Activated CD4-positive, alpha-beta T cell treated with anti-CD3 and anti-CD28 coated beads, Interleukin-2, amount 50 U/mL, for 48 hours (primary cell): ENCODE measurements at regions not wholly inside any gene's neighbourhood (a gene's known extent, or its start where the extent isn't known, plus 50 kb on each side); places are given as distances from the start of the nearest gene placed in this dataset.

Experiments
- DNase-seq, 2 experiments: peaks; one replicate each; pipeline ENCODE4 v3.0.0-alpha.2; 2020

DNA sequence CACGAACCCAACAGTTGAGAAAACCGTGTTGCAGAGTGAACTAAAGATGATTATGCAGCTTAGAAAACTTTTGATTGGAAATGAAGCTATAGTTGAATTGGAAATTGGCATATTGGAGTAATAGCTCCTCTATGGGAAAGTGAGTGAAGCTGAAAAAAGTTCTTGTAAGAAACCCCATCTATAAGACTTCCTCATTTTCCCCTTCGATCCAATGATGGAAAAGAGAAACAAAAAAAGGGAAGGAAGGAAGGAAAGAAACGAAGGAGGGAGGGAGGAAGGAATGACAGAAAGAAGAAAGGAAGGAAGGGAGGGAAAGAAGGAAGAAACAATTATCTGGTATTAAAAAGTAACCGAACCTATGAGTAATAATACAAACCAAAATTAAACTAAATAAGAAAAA, 791.8 kb upstream of the NR2F2 start:
- no peak for DNase-seq

DNA sequence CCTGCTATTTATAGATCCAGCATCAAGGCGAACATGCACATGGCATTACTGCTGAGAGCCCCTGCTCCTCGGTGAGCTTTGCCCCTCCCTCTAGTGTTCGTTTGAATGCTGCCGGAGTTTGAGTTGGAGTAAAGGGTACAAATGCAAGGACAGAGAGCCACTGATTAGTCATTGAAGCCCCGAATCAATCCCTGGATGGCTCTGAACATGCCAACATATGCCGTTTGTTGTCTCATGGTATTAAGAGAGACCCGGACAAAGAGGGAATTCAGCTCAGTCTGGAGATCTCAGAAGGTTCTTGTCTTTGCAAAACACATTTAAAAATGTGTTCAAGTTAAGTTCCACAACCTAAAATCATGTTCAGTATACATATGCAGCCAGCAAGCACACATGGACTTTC, 789.2 kb upstream of the NR2F2 start:
- DNase-seq, result no peak

DNA sequence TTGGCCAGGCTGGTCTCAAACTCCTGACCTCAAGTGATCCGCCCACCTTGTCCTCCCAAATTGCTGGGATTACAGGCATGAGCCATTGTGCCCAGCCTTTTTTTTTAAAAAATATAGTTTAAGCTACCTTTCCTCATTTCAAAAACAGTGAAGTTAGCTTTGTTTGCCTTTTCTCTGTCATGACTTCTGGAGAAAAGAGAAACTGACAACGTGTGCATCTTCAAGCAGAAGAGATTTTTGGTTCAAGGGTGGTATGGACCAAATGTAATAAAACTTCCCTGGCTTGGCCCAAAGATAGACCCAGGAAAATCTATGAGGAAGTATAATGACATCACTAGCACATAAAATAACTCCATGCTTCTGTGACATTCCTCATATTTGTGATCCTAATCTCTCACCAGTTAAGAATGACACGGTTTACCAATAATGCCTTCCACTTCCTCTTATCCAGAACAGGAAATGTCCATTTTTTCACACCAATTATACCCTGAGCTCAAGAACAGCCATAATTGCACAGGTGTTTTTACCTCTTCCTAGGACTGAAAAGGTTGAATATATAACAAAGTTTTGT, 781.2 kb upstream of the NR2F2 start:
- no peak for DNase-seq

DNA sequence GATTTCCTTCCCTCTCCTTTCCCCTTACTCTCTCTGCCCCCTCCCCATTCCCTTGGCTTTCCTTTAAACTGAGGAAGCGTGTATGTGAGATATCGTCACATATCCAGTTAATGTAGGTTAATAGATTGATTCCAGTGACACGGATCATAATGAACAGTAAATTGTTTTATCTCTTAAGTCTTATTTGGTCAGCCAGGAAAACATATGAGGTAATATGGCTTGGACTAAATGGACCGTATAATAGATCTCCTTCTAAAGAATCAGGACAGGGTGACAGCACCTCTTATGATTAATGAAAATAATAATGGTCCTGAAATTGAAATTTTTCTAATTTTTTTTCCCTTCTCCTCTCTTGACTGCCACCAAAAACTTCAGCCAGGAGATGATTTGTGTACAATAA, 779.8 kb upstream of the NR2F2 start:
- no peak for DNase-seq

DNA sequence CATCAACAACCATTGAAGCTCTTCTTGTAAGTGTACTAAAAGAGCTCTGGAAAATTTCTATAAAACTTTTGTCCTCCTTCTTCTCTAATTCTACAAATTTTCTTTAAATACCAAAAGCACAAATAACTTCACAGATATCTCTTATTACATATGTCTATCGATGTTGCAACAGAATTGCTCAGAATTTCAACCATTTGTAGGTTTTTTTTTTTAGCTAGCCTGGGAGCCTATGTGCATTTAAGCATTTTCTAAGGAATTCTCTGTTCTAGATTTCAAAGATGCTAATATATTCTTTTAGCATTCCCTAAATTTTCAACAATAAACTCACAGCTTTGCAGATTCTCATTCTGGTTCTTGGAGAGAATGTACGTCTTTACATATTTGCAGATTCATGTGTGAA, 774.3 kb upstream of the NR2F2 start:
- DNase-seq, result no peak

DNA sequence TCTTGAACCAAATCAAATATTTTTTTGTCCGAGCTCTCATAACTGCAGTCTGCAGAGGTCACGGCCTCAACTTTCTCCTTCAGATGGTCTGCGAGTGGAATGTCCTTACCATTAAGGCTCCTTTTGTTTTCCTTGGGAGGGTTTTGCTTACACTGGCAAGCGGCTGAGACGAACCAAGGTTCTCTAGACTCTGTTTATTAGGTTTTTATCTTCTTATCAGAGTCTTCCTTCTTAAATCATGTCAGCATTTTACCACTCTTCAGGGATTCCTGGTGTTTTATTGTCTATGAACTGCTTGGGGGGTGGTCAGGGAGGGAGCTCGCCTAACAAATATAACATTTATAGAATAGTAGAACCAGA, 773.7 kb upstream of the NR2F2 start:
- no peak for DNase-seq

DNA sequence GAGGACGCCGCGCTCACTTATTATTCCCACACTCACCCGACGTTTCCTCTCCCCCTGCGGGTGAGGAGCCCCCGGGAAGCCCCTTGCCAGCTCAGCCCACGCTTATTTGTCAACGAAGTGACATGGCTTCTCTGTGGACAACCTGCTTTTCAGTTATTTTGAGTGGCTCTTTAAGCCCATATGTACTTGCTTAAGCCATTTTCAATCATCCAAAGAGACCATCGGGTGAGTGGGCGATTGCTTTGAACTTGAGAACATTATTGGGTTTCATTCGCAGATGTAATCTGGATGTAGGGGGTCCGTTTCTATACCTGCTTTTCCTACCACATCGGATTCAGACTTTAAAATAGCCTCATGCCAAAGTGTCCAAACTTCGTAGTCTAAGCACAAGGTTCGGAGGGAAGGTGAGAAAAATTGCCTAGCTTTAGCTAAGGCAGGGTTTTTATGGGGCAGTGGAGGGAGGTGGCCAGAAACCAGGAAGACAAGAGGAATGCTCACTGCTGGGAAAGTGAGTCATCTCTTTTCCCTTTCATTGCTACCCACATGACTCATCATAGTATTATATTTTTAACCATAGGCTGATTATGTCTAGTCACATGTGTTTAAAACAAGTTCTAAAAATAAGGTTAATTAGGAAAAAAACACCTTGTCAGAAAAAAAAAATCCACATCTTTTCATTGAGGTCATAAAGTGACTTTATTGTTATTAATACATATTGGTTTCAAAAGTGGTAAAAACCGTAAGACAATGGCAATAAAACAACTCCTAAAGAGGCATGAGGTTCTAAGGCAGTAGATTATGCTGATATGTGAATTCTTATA, 773.1 kb upstream of the NR2F2 start:
- peak; percentile 0 to 11 for DNase-seq

DNA sequence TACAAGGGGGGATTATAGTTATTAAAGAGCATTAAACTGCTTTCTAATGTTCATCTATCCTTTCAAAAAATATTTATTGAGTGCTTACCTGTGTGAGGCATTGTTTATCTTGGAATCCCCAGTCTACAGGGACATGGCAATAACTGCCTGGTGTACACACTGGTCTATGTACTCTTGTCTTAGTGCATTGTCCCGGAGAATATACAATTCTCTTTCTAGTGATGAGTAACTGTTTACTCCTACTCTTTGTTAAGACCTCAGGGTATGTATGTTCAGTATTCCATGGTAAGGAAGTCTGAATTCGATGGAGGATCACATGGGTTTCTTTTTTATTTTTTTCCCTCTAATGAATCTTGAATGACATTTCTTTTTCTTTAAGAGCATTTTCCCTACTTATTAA, 772.4 kb upstream of the NR2F2 start:
- DNase-seq, result no peak

DNA sequence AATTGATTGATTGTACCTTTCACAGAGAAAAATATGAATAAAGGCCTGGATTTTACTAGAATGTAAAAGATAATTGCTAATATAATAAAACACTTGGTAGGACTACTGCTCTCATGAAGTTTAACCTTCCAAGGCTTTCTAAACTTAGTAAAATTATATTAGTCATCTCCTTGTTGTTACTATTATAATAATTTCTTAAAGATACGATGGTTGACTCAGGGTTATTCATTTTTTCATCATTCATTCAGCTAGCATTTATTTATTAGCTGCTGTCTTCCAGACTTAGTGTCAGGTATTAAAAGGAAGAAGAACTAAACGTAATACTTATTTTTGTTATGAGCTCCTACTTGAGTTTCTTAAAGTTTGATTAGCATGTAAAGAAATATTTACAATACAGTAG, 771.6 kb upstream of the NR2F2 start:
- DNase-seq, result no peak

DNA sequence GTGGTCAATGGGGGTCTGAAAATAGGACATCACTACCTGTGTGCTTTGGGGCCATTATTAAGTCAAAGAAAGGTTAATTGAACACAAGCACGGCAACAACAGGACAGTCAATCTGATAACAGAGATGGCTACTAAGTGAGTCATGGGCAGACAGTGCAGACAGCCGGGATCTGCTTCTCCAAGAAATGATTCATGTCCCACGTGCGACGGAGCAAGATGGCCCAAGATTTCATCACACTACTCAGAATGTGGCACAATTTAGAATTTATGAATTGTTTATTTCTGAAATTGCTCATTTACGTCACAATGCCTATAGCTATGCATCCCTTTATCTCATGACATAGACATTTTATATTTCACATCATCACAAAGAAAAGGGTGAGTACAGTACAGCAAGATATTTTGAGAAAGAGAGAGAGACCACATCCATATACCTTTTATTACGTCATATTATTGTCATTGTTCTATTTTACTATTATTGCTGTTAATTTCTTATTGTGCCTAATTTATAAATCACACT, 770.6 kb upstream of the NR2F2 start:
- DNase-seq, result no peak

DNA sequence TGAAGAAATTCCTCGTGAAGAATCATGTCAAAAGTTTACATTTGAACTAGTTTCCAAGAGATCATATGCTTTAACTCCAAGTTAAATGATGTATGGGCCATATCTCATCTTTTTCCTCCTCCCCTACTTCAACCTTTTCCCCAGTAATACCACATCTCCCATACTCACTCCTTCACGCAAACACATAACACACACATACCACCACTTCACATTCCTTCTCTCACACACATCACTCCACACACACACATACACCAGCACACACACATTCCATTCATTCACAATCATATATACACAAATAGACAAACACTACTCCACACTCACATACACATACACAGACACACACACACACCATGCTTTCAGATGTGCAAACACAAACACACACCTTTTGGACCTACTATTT, 769.0 kb upstream of the NR2F2 start:
- DNase-seq, result no peak

DNA sequence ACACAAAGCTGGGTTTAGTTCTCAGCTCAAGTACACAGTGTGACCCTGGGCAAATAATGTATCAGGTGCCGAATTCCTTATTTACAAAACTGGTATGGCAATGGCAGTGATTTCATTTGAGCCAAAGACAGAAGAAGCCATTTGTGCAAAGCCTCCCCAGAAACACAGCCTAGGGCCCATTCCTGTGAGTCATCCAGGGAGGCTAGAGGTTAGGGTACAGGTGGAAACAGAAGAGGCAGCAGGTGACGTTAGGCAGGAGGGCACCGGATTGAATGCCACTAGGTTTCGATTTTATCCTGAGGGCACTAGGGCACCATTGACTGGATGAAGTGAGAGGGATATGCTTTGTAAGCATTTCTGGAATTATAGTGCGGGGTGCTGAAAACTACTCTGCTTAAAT, 766.9 kb upstream of the NR2F2 start:
- no peak for DNase-seq

DNA sequence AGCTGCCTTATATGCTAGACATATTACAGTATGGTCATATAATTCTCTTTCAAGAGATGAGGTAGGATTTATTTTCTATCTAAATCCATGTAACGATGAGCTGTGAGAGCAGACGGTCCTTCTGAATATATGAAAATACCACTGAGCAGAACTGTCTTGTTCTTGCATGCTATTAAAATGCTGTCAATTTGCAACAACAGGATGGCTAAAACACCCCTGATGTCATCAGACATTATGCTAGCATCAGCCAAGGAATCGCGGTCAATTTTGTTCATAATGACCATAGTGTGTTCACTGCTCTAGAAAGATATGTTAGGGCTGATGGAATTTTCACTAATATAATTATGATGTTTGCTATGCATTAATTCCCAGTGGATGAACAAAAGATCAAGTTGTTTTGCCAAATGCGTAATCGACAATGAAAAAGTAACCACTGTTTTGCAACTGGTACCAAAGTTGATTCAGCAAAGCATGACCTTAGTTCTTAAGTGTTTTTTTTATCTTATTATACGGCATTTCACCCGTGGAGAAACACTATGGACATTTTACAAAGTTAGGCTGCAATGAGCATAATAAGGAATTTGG, 765.4 kb upstream of the NR2F2 start:
- no peak for DNase-seq

DNA sequence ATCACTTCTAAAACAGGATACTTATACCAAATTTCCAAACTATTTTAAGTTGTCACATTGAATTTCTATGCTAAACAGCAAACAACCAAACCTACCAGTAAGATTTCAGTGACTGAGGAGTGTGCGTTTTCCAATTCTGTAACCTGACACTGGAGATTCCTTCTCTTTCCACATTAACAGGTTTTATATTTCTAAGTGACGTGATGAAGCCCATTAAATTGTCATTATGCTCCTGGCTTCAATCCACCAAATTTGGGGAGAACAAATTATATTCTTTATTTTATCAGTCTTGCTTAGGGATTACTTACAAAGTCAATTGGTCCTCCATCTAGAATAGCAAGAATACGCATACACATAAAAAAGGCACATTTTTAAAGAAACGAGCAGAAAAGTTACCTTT, 764.8 kb upstream of the NR2F2 start:
- no peak for DNase-seq

DNA sequence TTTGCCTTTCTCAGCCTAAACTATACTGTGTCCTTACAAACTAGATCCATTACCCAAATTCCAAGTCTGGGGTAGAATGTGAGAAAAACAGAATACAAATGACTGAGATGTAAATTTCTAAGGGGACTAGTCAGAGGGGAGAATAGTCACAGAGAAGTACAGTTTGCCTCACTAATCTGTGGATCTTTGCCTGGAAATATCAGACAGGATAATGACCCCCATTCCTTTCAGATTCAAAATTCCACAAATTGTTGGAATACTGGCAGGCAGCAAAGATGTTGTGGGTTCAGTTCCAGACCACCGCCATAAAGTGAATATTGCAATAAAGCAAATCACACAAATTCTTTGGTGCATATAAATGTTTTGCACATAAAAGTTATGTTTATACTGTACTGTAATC, 762.8 kb upstream of the NR2F2 start:
- DNase-seq, result no peak

DNA sequence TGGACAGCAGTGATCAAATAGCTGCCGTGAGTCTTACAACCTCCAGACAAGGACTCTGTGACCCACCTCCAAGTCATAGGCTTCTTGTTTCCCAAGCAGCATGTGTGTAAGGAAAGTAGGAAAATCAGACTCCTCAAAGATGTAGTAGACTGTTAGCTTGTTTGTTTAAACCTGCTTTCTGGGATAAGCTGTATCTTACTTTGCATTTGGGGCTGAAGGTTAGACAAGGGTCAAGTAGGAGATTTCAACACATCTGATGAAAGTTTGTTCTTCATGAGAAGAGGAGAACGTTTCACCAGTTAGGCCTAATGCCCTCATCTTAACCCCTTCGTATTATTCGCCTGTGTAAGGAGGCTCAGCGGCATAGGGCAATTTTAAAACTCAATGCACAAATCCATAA, 756.4 kb upstream of the NR2F2 start:
- no peak for DNase-seq

DNA sequence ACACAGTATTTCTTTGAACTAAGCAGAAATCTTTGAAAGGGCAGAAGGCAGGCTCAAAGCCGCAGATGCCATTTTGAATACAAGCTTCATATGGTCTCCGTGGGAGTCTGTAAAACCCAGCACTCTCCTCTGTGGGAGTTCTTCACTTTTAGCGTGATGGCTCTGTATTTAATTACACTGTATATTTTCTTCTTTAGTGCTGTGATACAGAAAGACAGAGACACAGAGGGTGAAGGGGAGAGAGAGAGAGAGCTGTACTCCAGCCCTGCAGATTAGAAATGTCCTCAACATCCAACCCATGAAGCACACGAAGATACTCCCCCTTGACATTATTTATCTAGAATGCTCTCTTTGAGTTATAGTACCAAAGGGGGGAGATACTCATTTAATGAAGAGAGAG, 752.6 kb upstream of the NR2F2 start:
- DNase-seq, result no peak

DNA sequence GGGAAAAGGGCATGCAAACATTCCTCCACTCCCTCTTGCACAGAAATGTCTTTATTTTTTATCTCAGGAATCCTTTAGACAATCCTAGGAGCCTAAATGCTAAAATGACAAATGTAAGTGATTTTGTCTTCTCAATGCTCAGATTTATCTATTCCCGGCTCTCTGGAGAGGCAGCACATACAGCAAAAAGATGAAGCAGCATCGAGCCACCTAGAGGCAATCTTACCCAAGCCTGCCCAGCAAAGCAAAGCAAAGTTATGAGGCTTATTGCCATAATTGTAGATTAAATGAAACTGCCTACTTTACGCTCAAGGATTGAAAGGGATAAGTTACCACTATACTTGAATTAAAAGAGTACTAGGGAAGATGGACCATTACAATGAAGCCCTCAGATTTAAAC, 750.4 kb upstream of the NR2F2 start:
- DNase-seq, result no peak

DNA sequence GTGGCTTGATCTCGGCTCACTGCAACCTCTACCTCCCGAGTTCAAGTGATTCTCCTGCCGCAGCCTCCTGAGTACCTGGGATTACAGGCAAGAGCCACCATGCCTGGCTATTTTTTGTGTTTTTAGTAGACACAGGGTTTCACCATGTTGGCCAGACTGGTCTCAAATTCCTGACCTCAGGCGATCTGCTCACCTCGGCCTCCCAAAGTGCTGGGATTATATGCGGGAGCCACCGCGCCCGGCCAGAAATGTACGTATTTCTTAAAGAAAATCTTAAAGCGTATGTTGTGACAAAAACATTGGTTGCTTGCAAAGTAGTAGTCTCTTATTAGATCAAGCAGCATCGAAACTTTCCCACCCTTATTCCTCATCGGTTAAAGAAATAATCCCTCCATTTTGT, 748.9 kb upstream of the NR2F2 start:
- no peak for DNase-seq

DNA sequence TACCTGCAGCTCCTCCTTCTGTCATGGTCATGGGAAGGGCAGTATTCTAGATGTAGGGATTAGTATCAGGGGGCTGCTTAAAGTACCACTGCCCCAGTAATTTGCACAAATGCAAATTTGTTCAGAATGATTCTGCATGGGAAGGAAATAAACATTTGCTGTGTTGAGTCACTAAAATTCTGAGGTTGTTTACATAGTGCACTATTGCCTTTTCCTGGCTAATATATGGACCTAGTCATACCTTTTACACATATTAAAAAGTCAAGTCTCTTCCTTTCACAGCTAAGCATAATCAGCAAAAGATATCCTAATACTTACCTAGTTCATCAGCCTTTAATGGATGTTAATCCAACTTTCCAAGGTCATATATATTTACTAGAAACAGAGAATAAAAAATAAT, 746.4 kb upstream of the NR2F2 start:
- DNase-seq, result no peak

DNA sequence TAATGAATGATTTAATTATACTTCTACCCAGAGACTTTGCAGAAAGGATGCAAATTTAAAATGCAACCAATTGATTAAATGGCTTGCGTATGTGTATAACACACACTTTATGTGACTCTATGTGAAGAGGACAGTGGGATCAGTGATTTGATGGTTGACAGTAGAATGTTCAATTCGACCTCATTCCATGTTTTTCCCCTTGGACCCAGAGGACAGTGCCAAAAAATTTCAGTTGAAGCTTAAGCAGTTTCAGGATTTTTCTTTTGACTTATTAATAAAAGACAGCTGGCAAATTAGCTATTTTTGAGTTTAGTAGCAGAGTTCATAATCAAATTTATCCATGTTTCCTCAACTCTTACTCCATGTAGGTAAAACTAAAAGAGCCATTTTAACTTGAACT, 742.4 kb upstream of the NR2F2 start:
- DNase-seq, result no peak

DNA sequence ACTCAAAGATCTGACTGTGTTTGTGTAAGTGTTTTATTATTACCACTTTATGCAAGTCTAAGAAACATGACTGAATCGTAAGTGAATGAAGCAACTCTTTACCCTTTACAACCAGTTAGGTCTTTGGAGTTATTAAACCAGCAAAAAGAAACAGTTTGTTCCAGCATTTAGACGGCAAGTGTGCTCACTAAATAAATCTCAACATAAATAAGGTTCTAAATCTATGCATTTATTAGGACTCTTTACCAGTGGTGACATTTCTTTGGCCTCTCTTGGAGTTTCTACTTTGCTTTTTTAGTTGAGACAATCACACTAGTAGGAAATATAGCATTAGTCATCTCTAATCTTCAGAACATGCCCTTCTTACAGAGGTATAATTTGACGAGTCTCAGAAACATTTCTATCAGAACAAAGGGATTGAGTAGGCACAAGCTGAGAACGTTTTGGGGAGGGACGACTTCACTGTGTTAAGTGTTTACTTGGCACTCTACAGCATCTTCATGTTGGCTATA, 739.9 kb upstream of the NR2F2 start:
- no peak for DNase-seq

DNA sequence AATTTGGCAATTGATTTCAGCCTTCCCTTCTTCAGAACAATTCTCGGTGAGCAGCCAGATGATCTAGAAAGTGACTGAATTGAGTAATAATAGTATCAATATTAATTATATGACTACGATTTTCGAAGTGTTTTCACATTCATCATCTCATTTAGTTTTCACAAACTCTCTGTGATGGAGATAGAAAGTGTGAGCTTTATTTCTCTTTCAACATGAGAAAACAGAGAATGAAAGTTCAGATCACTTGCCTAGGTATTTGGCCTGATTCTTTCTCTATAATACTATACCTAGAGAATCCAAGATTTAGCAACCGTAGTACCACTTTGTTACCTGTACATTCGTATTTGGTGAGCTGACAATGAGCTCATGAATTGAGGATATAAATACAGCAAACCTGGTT, 739.2 kb upstream of the NR2F2 start:
- DNase-seq, result no peak

DNA sequence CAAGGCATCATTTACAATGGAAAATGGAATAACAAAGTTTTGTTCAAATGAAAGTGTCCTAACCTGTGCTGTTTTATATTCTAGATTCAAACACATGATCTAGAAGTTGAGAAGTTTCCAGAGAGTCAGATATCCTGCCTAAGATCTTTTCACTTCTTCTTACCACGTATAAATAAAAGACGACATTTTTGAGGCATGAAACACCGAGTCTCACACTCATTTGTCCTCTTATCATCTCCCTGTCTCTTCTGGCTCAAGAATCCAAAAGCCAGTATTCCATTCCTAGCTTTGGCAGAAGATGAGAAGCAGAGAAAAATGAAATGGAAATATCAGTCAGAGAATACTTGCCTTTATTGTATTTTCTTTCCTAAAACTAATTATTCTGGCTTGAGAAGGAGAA, 738.6 kb upstream of the NR2F2 start:
- DNase-seq, result no peak
